PC-9 (cell line): ENCODE measurements at regions not wholly inside any gene's neighbourhood (a gene's known extent, or its start where the extent isn't known, plus 50 kb on each side); places are given as distances from the start of the nearest gene placed in this dataset.

Experiments
- CTCF ChIP-seq: fragments of 200-600 bp; sonication (generic); conservative IDR thresholded peaks from 2 replicates; pipeline ENCODE4 v1.6.1; 2017; ENCODE audit warnings: mixed run types, antibody characterized with exemption, mild to moderate bottlenecking, moderate library complexity
- EZH2 ChIP-seq: fragments of 200-600 bp; sonication (generic); IDR thresholded peaks from 2 replicates; pipeline ENCODE4 v1.8.0; 2017; ENCODE audit warnings: antibody characterized with exemption, low read depth

- TF ChIP-seq CTCF (no peak), EZH2 (no peak)
Measured at GRCh38 chr14:82421286-82421685, 887.6 kb upstream of the SEL1L start.
